T47D (cell line): ENCODE measurements at regions not wholly inside any gene's neighbourhood (a gene's known extent, or its start where the extent isn't known, plus 50 kb on each side); places are given as distances from the start of the nearest gene placed in this dataset.

ENCODE experiments used
- DNase-seq, 2 experiments: peaks; one replicate each; pipeline versions ENCODE4 v3.0.0 to v3.0.0-alpha.2; 2011 to 2012; ENCODE audit warnings: low read depth in 1 of 2, low spot score in 1 of 2
- JUND ChIP-seq: IDR thresholded peaks from 2 replicates; pipeline ENCODE4 v1.6.1; 2012; ENCODE audit warnings: low read depth
- in situ Hi-C: cut with HindIII; loops from 2 replicates; pipeline ENCODE4 v1.10.0; 2016; ENCODE audit warnings: low sequenced_read_pairs, low pct_unique_long_range_greater_than_20kb

- in situ Hi-C loops: no loop called here
- no peak for TF ChIP-seq JUND
- no peak for DNase-seq
Observed at GRCh38 chr20:11181966-11182365, 508.2 kb upstream of the JAG1 start.

- no peak for DNase-seq
- in situ Hi-C loops: no loop called here
- no peak for TF ChIP-seq JUND
Observed at GRCh38 chr20:11182720-11183119, 508.9 kb upstream of the JAG1 start.

- in situ Hi-C loops: no loop called here
- TF ChIP-seq JUND: no peak
- DNase-seq: no peak
Observed at GRCh38 chr20:11186301-11187008, 512.7 kb upstream of the JAG1 start.

- DNase-seq: no peak
- in situ Hi-C loops: no loop called here
- TF ChIP-seq JUND: no peak
Observed at GRCh38 chr20:11188843-11189603, 515.2 kb upstream of the JAG1 start.

GRCh38 chr20:11190741-11191140 is 516.9 kb upstream of the JAG1 start:
- in situ Hi-C loops: no loop called here
- no peak for DNase-seq
- no peak for TF ChIP-seq JUND

GRCh38 chr20:11192106-11192505 is 518.3 kb upstream of the JAG1 start:
- in situ Hi-C loops: no loop called here
- no peak for TF ChIP-seq JUND

GRCh38 chr20:11193241-11193640 is 519.4 kb upstream of the JAG1 start:
- DNase-seq: no peak
- TF ChIP-seq JUND: no peak
- in situ Hi-C loops: no loop called here

More at GRCh38 chr20:11192106-11192505, 518.3 kb upstream of the JAG1 start:
- no peak for DNase-seq

- TF ChIP-seq JUND: no peak
- in situ Hi-C loops: no loop called here
- no peak for DNase-seq
Observed at GRCh38 chr20:11195169-11195568, 521.4 kb upstream of the JAG1 start.

- TF ChIP-seq JUND: no peak
- in situ Hi-C loops: no loop called here
- no peak for DNase-seq
Observed at GRCh38 chr20:11195899-11196558, 522.2 kb upstream of the JAG1 start.

GRCh38 chr20:11197851-11198250 is 524.1 kb upstream of the JAG1 start:
- no peak for TF ChIP-seq JUND
- in situ Hi-C loops: no loop called here
- DNase-seq: no peak

GRCh38 chr20:11200423-11200822 is 526.6 kb upstream of the JAG1 start:
- DNase-seq: no peak
- no peak for TF ChIP-seq JUND
- in situ Hi-C loops: no loop called here

- TF ChIP-seq JUND: no peak
- in situ Hi-C loops: no loop called here
- peak; percentile 11 to 71 for DNase-seq
Observed at GRCh38 chr20:11204926-11205768, 531.3 kb upstream of the JAG1 start.
